ENCODE measurements at regions not wholly inside any gene's neighbourhood (a gene's known extent, or its start where the extent isn't known, plus 50 kb on each side); places are given as distances from the start of the nearest gene placed in this dataset.
"Not testable (repeated sequence)": the region's sequence is repeated elsewhere in the genome, so short reads cannot be mapped to it uniquely, and the experiment has no call there.

DNA sequence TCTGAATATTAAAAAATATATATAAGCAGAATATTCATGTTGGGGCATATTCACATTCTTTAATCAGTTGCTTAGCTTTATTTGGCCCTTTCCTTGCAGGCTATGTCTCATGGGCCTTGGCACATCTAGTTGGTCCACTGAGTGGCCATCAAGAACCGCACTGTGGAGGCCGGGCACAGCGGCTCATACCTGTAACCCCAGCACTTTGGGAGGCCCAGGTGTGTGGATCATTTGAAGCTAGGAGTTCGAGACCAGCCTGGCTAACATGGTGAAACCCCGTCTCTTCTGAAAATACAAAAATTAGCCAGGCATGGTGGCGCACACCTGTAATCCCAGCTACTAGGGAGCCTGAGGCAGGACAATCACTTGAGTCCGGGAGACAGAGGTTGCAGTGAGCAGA, 127.6 kb upstream of the TANK start:
- DNase-seq: no peak

DNA sequence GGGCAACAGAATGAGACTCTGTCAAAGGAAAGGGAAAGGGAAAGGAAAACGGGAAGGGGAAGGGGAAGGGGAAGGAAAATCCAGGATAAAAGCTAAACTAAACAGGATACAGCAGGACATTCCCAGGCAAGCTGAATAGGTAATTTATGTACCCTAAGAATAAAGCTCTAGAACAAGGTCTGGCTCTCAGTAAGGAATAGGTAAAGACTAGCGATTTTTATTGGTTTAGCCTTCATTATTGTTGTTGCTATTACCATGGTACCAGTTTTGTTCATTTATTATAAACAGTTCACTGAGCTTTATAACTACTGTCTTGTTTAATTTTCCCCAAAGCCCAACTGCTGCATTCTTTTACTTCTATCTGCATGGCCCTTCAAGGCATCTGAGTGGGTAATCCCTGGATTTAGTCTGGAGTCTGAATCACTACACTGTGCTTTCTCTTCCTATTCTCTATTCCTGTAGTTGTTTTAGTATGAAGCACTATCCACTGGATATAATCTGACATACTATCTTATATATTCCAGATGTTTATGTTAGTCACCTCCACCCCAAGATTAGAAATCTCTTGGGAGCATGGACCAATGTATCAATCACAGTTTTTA, 127.1 kb upstream of the TANK start:
- DNase-seq: no peak

GRCh38 chr2:161036926-161037325, 123.3 kb upstream of the TANK start:
- DNase-seq: no peak

GRCh38 chr2:161039071-161039470, 121.2 kb upstream of the TANK start:
- DNase-seq: no peak

- no peak for DNase-seq
Observed at GRCh38 chr2:161041356-161041755, 118.9 kb upstream of the TANK start.

- DNase-seq: no peak
Observed at GRCh38 chr2:161042990-161043625, 117.1 kb upstream of the TANK start.

GRCh38 chr2:161044095-161044865, 115.9 kb upstream of the TANK start:
- no peak for DNase-seq

GRCh38 chr2:161044921-161045320, 115.3 kb upstream of the TANK start:
- DNase-seq: no peak

DNA sequence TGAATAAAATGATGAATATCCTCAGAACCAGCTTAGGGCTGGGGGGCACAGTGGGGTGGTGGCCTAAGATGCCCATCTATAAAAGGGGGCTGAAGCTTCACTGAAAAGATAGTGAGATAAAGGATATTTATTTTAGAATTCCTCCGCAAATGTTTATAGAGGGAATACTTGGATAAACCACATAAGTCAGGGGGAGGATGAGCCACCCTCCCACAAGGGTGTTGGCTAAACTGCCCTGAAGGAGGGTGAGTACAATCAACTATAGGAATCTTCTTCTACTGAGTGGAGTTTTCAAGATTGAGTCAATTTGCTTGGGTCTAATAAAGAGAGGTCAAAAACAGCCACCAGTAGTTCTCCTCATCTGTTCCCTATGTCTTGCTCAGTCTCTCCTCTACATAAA, 114.5 kb upstream of the TANK start:
- no peak for DNase-seq

GRCh38 chr2:161046876-161047275, 113.4 kb upstream of the TANK start:
- DNase-seq: no peak

- no peak for DNase-seq
Observed at GRCh38 chr2:161048317-161048716, 111.9 kb upstream of the TANK start.

- no peak for DNase-seq
Observed at GRCh38 chr2:161049559-161049958, 110.7 kb upstream of the TANK start.

DNA sequence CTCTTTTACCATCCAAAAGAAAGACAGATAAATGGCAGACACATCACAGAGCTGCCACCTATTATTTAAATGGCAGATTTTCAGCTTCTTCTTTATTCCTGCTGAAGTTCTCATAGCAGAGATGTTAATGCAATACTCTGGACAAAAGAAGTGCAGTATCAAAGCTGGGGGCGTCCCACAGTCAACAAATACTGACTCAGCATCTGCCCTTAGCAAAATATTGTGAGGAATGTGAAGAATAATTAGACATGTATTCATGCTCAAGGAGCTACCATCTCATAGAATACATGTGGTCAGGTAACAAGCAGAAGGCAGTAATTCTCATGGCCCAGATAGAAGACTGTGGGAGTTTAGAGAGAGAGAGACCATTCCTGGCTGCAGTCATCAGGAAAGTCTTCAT, 108.0 kb upstream of the TANK start:
- DNase-seq: no peak

GRCh38 chr2:161055289-161055688, 104.9 kb upstream of the TANK start:
- no peak for DNase-seq

DNA sequence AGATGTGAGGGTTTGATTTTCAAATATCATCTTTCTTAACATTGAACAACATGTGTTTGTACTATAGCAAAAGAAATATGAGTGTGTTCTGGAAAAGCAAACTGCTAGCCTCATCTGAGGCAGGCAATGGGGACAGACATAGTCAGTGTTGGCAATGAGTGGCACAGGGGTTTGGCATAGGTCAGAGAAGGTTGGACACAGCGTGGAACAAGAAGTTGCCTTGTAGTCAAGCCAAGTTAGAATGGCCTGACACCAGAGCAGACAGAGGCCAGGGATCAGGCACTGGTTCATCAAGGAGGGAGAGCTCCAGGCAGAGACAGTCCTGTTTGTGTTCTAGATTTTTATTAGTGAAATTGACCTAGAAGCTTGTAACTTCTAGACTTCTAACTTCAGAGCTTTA, 100.8 kb upstream of the TANK start:
- no peak for DNase-seq

DNA sequence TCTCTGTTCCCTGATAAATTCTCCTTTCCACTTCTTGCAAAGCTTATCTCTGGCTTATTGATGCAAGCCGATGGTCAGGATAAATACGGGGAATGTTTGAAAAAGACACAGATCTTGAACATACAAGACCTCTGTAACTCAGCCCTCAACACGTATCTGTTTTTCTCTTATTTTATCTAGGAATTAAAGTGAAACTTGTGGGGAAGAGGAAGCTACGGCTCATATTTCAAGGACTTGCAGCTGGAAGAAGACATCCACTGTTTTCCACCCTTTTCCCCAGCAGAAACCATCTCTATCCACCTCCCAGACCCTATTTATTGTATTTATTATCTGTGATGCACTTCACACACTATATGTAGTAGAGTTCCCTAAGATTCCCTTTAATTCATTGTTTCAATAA, 98.4 kb upstream of the TANK start:
- no peak for DNase-seq

DNA sequence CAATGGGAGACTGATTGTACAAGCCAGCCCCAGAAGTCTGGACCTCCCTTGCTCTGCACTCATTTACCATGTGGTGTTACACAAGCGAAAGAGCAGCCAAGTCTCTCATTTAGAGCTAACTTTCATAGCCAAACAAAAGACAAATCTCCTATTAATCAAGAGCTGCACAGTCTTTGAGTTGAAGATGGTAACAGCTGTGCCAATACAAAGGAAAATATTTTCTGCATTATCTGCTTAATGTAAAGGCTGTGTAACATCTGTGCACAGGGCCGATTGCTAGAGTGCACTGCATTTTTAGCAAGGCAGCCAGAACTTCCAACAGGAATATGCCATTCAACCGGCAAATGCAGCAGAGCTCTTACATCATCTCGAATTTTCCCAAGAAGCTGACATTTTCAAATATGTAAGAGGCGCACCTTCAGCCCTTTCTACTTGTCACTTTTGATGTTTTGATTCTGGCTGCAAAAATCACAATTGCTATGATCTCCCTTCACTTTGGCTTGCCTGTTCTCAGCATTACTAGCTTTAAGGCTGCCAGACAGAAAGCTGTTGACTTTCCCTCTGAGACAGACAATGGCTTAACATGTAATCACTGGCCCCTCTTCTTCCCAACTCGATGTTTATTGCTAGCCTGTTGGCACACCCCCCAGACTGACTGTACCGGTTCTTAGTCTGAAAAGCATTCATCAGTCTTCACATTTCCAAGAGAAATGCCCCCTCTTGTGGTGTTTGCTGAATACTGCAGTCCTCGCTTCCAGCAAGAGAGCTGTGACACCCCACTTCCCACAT, 96.9 kb upstream of the TANK start:
- peak; percentile 52 for DNase-seq

DNA sequence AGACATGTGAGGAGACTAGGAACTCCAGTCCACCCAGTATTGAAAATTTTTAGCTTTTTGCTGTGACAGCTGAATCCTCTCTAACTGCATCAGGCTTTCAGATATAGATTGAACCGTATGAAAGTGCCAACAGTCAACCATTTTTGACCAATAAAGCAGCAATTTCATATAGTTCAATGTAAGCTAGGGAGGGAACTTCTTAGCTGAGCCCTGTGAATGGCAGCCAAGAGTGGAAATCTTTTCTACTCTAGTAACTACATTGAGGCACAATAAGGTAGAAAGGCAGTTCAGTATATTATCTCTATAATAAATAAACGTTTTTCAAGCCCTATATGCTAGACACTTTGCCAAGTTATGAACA, 96.3 kb upstream of the TANK start:
- DNase-seq: no peak

- no peak for DNase-seq
Observed at GRCh38 chr2:161067846-161068350, 92.3 kb upstream of the TANK start.

GRCh38 chr2:161068670-161069069, 91.6 kb upstream of the TANK start:
- no peak for DNase-seq

GRCh38 chr2:161070693-161071479, 89.3 kb upstream of the TANK start:
- no peak for DNase-seq

GRCh38 chr2:161072436-161072835, 87.8 kb upstream of the TANK start:
- DNase-seq: not testable (repeated sequence)

DNA sequence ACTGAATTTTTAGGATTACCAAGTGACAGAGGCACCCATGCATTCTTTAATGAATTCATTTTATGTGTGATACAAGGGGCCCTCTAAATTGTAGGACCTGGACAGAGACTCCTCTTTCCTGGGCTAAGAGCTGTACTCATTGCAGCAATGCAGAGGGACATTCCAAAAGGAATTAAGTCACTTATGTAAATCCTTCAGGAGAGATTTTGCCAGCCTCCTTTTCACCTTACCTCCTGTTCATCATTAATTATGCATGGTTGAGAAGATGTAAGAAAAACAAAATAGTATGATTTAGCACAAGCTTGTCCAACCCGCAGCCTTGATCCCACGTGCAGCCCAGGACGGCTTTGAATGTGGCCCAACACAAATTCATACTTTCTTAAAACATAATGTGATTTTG, 84.5 kb upstream of the TANK start:
- no peak for DNase-seq
